Embryonic facial prominence (tissue), 1 donor: ENCODE measurements at regions not wholly inside any gene's neighbourhood (a gene's known extent, or its start where the extent isn't known, plus 50 kb on each side); places are given as distances from the start of the nearest gene placed in this dataset.
"Not testable (repeated sequence)": the region's sequence is repeated elsewhere in the genome, so short reads cannot be mapped to it uniquely, and the experiment has no call there.

Source experiments
- DNase-seq: peaks from one replicate; pipeline ENCODE4 v3.0.0-alpha.2; 2016; ENCODE audit errors: extremely low spot score

DNA sequence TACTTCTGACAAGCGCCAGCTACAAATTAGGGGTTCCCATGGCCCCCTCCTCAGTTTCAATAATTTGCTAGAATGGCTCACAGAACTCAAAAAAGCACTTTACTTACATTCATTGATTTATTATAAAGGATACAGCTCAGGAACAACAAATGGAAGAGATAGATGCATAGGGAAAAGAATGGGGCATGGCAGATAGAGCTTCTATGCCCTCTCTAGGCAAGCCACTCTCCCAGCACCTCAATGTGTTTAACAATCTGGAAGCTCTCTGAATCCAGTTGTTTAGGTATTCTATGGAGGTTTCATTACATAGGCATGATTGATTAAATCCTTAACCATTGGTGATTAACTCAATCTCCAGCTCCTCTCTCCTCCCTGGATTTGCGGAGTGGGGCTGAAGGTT, 184.5 kb upstream of the DAAM1 start:
- DNase-seq, result no peak

DNA sequence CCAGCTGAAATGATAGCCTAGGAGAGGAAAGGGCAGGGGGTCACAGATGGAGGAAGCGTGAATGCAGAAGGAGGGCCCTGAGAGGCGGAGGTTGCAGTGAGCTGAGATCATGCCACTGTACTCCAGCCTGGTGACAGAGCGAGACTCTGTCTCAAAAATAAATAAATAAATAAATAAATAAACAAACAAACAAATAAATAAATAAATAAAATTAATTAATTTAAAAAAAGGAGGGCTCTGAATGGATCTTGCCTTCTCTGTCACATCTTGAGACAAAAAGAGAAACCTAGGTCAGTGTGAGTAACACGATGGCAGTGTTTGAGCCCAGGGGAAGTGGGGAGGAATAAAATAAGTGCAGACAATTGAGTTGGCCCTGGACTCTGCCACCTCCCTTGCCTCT, 182.3 kb upstream of the DAAM1 start:
- DNase-seq, result not testable (repeated sequence)

DNA sequence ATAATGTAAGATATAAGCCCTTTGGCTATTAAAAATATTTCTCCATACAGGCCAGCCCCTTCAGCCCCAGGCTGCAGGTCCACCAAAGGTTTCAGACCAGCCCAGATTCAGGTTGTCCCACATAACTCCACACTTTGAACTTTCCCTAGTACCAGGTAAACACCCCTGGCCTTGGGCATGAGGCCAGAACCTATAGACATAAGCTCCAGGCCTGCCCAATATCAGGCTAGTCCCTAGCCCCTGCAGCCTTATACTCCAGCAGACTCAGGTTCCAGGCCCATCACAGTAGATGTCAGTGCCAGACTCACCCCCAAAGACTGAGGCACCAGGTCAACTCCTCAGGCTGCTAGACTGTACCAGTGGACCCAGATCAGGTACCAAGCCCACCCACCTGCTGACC, 178.5 kb upstream of the DAAM1 start:
- no peak for DNase-seq

DNA sequence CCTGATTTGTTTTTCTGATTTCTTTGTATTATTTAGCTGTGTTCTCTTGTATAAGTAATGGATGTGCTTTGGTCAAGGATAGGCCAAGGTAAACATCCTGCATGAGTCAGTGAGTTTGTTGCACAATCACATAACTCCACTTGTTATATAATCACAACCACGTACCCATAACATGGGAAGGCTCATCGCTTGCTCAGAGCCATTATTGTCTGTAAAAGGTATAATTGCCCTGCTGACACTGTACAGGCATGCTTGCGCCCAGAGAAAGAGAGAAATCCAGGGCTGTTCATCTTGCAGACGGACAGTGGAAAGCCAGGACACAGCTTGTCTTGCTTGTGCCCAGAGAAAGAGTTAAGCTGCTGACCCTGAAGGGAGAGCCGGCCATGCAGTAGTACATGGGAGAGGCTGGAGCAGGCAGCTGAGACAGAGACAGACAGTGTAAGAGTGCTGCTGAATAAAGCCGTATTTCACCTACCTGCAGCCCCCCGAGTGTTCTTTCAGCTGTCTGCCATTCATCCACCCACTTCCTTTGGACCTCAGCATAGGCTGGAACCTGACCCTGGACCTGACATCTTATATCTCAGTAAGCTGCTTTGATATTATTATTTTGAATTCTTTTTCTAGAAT, 174.7 kb upstream of the DAAM1 start:
- DNase-seq, result no peak

DNA sequence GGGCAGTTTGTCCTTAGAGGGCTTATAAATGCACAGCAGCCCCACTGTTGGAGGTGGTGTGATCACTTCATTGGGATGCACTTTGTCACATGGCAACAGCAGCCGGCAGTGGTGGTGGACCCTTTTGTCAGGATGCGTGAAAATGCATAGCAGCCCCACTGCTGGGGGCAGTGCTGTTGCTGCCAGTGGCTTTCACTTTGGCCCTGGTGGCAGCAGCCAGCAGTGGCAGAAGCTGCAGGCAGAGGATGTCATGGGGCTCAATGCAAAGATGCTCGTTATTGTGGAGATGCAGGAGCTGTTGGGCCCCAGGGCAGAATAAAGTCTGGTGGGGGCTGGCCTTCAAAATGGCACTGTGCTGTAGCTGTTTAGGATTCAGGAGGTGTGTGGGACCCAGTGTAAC, 173.0 kb upstream of the DAAM1 start:
- no peak for DNase-seq

DNA sequence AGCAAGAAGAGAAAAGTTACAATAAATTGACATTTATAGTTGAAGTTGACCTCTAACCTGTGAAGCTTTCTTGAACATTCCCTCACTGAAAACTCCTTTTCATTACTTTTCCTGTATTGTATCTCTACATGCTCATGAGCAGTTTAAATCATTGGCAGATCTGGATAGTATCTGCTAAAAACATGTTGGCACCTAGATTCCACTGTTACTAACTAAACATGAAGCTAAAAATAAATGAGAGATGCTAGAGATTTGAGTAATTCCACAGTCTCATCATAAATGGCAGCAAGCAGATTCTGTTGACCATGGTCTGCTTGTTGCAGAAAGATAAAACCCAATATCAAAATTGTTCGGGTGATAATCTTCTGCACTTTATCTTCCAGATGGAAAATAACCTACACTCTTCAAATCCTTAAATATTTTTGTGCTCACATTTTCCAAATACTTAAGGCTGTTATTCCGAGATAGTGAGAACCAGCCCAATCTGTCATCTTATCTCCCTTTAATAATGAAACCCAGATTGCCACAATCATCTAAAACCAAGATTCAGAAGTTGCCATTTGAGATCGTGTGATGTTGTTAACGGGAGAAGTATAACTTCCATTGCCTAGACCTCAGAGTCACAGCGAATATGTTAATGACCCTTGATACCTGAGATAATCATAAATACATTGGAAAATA, 171.0 kb upstream of the DAAM1 start:
- DNase-seq, result no peak

DNA sequence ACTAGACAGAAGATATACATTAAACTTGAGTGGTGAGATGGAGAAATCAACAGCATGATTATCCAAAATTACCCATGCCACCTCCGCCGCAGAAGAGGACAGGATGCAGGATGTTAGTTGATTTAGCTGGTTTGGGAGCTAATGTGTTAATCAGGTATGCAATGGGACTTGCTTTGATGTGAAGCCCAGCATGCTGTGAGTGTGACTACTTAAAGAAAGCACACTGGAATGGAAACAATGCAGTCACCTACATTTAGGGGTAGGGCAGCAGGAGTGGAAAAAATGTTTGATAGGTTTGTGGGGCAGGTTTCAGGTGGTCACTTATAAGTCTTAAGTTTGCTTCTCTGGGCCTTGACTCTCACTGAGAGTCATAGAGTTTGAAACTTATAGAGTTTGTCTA, 170.0 kb upstream of the DAAM1 start:
- no peak for DNase-seq

DNA sequence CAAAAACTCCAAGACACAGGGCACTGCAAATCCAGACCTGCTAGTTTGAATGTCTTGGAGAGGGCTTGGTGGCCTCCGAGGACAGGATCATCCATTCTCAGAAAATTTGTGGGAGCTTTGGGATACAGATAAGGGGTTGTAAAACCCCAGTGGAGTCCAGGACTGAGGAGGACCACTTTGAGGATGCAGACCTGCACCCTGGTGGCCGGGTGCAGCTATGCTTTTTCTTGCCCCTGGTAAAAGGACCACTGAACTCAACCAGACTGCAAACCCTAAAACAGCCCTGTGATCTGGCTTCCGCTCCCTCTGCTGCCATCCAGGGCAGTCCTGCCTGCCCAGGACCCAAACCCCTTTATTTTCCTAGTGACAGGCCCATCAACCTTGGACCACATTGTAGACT, 169.5 kb upstream of the DAAM1 start:
- no peak for DNase-seq

DNA sequence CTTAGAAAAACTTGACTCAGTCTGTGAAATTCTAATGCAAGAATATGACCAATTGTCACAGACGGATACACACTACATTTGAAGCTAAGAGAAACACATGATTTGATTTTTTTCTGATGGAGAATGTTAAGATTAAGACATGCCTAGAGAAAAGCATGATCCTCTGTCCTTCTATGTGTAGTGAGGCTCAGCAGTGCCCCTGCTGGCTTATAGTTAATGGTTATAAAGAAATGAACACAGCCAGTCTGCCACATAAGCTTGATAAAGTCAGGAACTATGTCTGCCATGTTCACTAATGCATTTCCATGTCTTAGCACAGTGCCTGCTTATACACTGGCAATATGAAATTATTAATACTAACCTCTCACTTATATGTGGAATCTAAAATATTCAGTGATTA, 168.1 kb upstream of the DAAM1 start:
- no peak for DNase-seq

DNA sequence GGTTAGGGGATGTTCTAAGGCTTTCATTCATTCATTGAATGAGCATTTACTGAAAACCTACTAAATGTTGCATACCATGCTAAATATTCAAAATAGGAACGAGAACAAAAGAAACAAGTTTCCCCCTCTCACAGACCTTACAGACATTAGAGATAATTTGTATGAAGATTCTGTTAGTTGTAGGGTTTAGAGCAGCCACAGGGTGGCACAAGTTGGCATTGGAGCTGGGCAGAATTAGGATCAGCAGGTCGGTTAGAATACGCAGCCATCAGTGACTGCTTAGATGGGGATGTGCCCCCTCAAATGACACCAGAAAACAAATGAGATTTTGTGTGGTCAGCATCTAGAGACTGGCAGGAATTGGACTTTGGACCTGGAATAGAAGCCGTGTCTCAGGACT, 166.3 kb upstream of the DAAM1 start:
- DNase-seq, result no peak

DNA sequence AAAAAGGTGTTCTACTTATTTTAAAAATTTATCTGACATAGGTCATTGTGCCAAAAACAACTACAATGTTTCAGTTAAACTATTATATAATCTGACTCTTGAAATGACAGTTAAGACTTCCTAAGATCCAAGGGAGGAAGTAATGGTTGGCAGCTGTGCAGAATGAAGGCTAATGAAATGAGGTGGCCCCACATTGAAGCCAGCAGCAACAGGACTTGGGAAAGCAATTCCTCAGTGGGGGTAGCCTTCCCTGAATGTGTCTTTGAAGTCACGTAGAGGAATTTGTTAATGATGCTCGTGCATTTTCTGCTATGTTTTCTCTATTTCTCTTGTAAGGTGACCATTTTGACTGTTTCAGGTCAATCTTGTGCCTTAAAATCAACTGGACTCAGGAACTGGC, 162.4 kb upstream of the DAAM1 start:
- DNase-seq, result no peak

DNA sequence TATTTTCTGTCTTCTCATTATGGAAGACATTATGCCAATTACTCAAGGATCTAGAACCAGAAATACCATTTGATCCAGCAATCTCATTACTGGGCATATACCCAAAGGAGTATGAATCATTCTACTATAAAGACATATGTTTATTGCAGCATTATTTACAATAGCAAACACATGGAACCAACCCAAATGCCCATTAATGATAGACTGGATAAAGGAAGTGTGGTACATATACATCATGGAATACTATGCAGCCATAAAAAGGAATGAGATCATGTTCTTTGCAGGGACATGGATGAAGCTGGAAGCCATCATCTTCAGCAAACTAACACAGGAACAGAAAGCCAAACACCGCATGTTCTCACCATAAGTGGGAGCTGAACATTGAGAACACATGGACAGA, 161.8 kb upstream of the DAAM1 start:
- not testable (repeated sequence) for DNase-seq

DNA sequence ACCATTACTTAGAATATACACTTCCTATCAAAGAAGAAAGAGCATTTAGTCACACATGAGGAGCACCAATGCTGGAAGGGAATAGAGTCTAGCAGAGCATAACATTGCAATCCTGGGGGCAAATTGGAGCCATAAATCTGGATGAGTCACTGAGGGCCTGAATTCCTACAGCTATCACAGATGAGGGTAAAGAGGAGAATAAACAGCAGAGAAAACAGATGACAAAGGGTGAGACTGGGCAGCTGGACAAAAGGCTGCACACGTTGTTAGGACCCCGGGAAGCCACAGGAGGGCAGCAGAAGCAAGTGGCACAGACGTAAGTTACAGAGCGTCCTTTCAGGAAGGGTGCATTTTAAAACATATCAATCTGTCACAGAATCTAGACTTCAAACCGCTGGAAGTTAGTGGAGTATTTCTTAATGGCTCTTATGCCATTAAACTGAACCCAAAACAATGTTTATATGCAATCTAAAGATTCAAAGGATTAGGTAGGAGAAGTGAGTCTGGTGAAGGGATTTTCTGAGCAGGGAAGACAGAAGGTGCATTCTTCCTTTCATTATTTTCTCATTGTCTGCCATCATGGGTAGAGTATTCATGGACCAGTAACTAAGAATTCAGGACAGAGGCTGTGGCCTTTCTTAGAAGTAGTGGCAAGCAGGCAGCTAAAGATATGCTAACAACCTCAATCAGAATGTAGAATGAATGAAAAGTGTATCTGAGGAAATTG, 159.8 kb upstream of the DAAM1 start:
- peak; percentile 60 for DNase-seq

DNA sequence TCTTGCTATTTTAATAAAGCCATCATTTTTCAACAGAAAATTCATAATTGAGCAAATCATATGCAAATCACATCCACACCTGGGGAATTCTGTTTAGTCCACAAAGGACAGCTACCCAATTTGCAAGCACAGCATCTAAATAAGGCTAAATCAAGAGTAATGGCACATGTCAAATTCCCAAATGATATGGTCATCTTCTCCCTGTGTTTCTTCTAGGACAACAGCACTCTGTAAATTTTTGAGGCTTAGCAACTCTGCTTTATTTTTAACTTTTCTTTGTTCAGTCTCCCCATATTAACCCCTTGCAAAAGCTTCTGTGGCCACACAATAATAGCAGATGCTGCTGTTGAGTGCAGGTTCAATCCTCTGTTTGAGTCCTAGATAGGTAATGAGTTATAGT, 155.6 kb upstream of the DAAM1 start:
- no peak for DNase-seq

DNA sequence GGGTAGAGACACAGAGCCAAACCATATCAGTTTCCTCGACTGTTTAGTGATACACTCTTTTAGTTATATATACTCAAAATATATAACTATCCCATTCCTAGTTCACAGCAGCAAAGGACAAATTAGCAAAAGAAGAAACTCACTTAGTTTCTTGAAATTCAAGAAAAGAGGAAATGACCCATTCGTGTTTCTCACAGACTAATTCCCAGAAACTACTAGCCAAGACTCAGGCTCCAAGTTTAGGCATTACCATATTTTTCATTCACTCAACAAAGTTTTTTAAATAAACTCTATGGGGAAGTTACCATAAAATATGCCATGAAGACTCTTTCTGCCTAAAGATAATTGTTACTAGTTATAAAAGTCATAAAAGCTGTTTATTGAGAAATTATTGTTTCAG, 152.3 kb upstream of the DAAM1 start:
- no peak for DNase-seq

DNA sequence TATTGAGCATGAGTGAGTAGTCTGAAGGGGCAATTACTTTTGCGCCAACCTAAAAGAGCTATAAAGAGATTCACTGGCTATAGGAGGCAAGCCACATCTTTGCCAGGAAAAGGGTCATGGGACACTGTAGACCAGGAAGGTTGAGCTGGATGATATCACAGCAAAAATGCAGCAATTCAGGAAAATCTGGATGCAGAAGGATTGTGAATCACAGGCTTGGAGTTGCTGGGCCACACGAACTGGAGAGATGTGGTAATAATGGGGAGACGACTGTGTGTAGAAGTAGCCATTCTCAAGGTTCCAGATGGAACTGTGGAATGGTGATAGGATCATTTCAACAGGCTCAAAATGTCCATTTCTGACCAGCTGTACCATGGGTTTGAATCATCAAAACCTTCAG, 151.4 kb upstream of the DAAM1 start:
- no peak for DNase-seq

DNA sequence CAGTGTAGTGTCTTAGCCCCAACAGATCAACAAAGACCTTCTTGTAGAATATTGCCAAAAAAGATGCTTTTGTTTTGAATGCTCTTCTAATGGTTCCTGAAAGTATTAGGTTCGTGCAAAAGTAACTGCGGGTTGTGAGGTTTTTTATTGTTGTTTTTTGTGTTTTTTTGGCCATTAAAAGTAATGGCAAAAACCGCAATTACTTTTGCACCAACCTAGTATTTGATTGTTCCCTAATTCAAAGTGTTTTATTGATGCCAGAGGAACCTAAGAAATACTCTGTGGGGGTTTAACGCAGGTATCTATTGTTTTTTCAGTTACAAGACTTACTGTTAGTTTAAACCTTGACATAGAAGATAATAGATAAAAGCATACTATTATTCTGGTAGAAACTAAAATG, 150.8 kb upstream of the DAAM1 start:
- no peak for DNase-seq

DNA sequence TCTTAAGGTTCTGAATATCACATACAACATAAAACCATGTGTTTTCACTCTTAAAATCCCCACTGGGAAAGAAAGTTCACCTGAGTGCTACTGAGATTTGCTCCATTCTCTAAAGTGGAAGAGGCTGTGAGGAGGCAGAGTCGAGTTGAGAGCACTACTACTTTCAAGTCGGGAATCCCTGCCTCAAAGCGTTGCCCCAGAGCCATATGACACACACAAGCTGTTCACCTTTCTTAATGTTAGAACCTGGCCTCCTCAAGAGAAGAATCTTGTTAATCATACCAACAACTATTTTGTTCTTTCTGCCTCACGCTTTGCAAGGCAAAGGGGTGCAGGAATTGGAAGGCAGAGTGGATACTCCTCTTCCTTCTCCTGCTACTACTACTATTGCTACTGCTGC, 149.7 kb upstream of the DAAM1 start:
- DNase-seq, result no peak

DNA sequence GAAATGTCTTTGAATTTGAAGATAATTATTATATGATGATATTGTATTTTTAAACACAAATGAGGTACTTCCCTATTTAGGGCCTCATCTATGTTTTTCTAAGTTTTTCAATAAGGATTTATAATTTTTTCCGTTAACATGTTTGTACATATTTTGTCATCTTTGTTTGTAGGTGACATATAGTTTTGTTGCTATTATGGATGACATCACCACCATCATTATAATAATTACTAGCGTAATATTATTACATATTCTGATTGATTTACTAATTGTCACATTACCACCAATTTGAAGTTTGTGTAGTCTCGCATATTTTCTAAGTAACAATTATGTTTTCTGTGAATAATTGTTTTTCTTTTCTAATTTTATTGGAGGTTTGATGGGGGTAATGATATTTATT, 147.2 kb upstream of the DAAM1 start:
- no peak for DNase-seq

DNA sequence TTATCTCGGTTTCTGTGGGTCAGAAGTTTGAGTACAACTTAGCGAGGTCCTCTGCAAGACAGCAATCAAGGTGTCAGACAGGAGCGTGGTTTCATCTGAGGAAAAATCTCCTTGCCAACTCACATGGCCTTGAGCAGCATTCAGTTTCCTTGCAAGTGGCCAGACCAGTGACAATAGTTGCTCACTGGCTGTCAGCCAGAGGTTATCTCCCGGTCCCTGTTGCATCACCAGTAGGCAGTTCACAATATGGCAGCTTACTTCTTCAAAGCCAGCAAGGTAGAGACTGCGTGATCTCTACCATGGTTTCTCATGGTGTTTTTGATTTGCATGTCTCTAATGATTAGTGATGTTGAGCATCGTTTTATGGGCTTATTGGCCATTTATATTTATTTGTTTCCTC, 143.8 kb upstream of the DAAM1 start:
- no peak for DNase-seq

DNA sequence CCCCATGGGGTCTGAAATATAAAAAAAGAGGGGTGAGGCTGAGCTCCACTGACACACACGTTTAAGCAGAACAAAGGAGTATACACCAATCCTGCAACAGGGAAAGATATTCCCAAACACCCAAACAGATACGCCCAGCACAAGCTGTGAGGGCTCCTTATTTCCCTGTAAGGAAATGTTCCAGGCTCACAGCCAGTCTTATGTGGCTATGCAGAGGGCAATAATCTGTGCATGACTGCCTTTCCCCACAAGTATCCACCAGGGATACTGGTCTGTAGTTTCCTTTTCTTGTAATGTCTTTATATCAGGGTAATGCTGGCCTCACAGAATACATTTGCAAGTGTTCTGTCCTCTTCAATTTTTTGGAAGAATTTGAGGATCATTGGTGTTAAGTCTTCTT, 141.7 kb upstream of the DAAM1 start:
- no peak for DNase-seq

DNA sequence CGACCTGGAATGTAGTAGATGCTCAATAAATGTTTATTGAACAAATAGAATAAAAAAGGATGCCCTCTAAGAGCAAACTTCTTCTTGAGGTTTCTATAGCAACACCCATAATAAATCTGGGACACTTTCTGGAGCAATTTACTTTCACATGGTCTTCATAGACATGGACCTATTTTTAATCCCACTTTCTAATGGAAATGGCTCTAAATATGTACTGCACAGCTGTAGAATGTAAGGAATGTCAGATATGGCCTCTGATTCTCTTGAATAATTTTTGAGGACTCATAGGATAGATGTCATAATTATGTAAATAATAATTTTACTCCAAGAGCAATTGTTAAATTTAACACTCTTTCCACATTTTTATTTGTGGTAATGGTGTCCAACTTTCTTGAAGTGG, 133.5 kb upstream of the DAAM1 start:
- DNase-seq, result no peak

DNA sequence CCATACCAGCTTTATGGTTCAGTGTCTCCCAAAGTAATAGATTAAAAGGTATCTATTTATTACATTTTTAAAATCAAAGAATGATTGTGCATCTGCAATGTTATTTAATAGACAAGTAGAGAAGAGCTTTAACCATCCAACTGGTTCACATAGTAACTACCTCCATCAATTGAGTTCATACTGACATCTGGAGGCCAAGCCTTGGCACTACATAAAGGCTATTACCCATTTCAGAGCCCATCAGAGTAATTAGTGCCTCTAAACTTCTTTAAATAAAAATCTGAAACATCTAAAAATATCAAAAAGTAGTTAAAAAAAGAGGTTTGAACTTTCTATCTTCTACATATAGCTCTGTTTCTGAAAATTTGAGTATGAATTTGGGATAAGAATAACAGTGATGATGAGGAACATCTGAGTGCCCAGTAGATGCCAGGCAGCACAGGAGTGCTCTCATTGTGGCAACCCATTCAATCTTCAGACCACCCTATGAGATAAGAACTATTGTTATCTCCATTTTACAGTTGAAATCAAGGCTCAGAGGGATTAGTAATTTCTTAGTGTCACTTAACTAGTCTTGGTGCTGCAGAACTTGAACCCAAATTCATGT, 132.9 kb upstream of the DAAM1 start:
- peak; percentile 14 for DNase-seq
